GM06990 (cell line): ENCODE measurements at regions not wholly inside any gene's neighbourhood (a gene's known extent, or its start where the extent isn't known, plus 50 kb on each side); places are given as distances from the start of the nearest gene placed in this dataset.

Source experiments
- DNase-seq: peaks from one replicate; pipeline ENCODE4 v3.0.0-alpha.2; 2011; ENCODE audit not compliant: insufficient read length; ENCODE audit errors: extremely low read depth
- H3K27me3 ChIP-seq: replicated peaks from 2 replicates; pipeline ENCODE4 v1.6.0; 2011; ENCODE audit warnings: low read length; ENCODE audit not compliant: control insufficient read depth, insufficient read depth
- H3K36me3 ChIP-seq: 2 replicates; pipeline ENCODE4 v1.5.1; 2011; ENCODE audit warnings: low read length; ENCODE audit not compliant: control insufficient read depth, insufficient read depth
- H3K4me3 ChIP-seq: replicated peaks from 2 replicates; pipeline ENCODE4 v1.5.1; 2011; ENCODE audit warnings: low read depth, mild to moderate bottlenecking, control low read depth, low read length
- TF ChIP-seq, protein P1 (sequence below): IDR thresholded peaks from 2 replicates; pipeline ENCODE4 v1.5.1; 2011; ENCODE audit warnings: low read length, control low read depth, mild to moderate bottlenecking, inconsistent platforms; ENCODE audit not compliant: insufficient read depth, poor library complexity, severe bottlenecking

DNA sequence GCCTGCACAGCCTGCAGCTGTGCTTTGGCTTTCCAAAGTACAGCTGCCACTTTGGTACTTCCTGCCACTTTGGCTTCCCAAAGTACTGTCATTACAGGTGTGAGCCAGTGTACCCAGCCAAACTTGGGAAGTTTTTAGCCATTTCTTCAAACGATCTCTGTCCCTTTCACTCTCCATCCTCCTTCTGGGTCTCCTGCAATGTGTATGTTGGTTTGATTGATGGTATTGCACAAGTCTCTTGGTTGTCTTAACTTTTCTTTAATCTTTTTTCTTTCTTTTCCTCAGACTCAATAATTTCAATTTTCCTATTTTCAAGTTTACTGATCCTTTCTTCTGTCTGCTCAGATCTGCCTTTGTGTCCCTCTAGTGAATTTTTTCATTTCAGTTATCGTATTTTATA lies 99.3 kb upstream of the CFAP20DC start:
- no peak for DNase-seq
- Histone ChIP-seq H3K27me3 (no peaks in the 10 kb centered on the region), H3K36me3 (no peaks in the 10 kb centered on the region), H3K4me3 (no peak overlapping the region)
- TF ChIP-seq, protein P1, sequence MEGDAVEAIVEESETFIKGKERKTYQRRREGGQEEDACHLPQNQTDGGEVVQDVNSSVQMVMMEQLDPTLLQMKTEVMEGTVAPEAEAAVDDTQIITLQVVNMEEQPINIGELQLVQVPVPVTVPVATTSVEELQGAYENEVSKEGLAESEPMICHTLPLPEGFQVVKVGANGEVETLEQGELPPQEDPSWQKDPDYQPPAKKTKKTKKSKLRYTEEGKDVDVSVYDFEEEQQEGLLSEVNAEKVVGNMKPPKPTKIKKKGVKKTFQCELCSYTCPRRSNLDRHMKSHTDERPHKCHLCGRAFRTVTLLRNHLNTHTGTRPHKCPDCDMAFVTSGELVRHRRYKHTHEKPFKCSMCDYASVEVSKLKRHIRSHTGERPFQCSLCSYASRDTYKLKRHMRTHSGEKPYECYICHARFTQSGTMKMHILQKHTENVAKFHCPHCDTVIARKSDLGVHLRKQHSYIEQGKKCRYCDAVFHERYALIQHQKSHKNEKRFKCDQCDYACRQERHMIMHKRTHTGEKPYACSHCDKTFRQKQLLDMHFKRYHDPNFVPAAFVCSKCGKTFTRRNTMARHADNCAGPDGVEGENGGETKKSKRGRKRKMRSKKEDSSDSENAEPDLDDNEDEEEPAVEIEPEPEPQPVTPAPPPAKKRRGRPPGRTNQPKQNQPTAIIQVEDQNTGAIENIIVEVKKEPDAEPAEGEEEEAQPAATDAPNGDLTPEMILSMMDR: no peak

DNA sequence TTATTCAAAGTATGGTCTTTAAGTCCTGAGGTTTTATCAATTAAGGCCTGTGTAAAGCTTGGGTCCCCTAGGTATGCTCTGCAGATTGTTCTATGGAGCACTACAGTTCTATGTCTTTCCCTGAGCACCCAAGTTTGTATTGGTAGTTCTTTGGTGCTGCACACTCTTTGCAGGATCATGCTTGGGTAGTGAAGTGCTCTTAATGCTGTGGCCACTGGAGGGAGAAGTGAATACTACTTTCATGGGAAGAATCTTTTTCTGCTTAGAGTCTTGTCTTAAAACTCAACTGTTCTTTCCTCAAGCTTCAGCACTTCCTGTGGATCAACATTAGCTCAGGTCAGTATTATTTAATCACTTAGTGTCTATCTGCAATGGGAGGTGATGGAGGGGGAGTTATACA lies 93.6 kb upstream of the CFAP20DC start:
- H3K36me3 ChIP-seq: no peaks in the 10 kb centered on the region
- TF ChIP-seq, protein P1: peak; percentile 19
- no peaks in the 10 kb centered on the region for H3K27me3 ChIP-seq
- no peak for DNase-seq
- no peak overlapping the region for H3K4me3 ChIP-seq

DNA sequence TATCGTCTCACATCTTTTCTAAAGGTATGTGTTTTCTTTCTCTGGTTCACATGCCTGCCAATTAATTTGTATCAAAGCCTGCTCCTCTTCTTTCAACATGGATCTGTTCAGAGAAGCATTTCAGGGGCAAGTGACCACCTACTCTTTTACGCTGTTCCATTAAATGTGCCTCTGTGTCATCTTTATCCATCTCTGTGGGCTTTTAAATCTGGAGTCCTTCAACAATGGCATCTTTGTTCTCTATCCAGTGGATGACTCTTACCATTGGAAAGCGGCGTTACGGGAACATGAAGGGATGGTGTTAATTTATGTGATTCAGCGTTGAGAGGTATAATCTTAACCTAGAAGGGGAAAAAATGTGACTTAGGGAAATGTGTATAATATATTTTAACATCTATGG lies 92.7 kb upstream of the CFAP20DC start:
- Histone ChIP-seq H3K36me3 (no peaks in the 10 kb centered on the region), H3K4me3 (no peak overlapping the region), H3K27me3 (no peaks in the 10 kb centered on the region)
- DNase-seq: no peak
- TF ChIP-seq, protein P1: no peak

DNA sequence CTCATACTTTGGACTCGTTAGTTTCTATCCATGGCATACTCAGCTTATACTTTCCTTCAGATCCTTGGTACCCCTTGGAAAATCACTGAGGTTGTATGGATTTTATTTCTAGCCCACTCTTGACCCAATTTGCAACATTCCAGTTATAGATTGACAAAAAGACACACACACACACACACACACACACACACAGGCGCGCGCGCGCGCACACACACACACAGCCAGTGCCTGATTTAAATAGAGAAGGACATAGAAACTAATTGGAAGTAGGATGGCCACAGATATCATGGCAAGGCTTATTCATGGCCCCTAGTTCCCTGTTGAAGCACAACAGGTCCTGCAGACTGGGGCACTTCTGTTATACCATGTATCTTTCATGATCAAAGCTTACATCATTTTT lies 89.1 kb upstream of the CFAP20DC start:
- Histone ChIP-seq H3K4me3 (no peak overlapping the region), H3K27me3 (no peaks in the 10 kb centered on the region), H3K36me3 (no peaks in the 10 kb centered on the region)
- TF ChIP-seq, protein P1: no peak
- DNase-seq: no peak

DNA sequence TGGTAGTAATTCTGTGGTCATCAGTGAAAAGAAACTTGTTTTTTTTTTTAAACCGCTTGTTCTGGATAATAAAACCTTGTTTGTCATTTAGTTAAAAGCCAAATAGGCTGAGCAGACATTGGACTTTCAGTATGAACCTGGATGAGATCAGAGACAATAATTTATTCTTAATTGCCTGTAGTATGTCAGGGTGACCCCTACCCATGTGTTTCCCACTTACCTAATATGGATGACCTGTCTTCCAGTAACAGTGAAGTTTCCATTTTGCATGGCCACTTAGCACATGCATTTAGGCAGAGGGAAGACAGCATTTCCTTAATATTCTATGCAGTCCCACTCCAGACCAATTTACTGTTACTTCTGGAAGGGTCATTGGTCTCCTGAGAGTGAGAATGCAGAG lies 87.6 kb upstream of the CFAP20DC start:
- Histone ChIP-seq H3K36me3 (no peaks in the 10 kb centered on the region), H3K27me3 (no peaks in the 10 kb centered on the region), H3K4me3 (no peak overlapping the region)
- TF ChIP-seq, protein P1: no peak
- DNase-seq: no peak

DNA sequence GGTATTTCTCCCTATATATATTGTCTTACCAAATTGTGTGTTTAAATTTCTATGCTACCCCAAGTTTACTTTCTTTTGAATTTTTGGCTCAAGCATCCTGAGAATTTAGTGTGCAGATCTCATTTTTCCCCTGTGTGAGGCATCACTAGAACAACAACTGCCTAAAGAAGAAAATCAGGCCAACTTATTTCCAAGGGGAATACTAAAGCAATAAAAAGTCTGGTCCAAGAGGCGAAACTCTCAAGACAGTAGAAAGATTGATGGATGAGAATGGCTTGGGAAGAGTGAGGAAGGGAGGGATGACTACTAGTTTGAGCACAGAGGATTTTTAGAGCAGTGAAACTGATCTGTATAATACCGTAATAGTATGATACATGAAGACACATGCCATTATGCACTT lies 86.3 kb upstream of the CFAP20DC start:
- Histone ChIP-seq H3K36me3 (no peaks in the 10 kb centered on the region), H3K27me3 (no peaks in the 10 kb centered on the region), H3K4me3 (no peak overlapping the region)
- no peak for DNase-seq
- TF ChIP-seq, protein P1: no peak
